Hematopoietic multipotent progenitor cell treated with erythropoietin and hydrocortisone succinate and interleukin-3 and kit ligand, for 8 days (in vitro differentiated cells): ENCODE measurements at regions not wholly inside any gene's neighbourhood (a gene's known extent, or its start where the extent isn't known, plus 50 kb on each side); places are given as distances from the start of the nearest gene placed in this dataset.
"Not testable (repeated sequence)": the region's sequence is repeated elsewhere in the genome, so short reads cannot be mapped to it uniquely, and the experiment has no call there.

Source experiments
- DNase-seq: peaks from one replicate; pipeline ENCODE4 v3.0.0-alpha.2; 2015

DNA sequence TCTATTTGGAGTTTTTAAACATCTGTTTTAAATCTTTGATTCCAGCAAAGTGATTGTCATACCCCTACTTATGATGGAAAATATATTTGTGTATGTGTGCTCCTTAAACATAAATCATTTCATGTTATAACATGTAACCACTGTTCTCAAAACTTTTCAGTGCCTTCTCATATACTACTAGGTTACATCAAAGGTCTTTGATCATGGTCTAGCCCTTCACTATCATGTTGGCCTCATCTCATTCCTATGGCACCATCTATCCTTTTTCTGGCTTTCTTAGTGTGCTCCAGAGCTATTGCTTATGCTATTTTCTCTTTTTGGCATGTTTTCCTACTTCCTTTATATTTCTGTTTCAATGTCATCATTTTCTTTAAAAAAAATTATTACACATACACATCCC, 367.9 kb upstream of the SLC39A10 start:
- DNase-seq = no peak

DNA sequence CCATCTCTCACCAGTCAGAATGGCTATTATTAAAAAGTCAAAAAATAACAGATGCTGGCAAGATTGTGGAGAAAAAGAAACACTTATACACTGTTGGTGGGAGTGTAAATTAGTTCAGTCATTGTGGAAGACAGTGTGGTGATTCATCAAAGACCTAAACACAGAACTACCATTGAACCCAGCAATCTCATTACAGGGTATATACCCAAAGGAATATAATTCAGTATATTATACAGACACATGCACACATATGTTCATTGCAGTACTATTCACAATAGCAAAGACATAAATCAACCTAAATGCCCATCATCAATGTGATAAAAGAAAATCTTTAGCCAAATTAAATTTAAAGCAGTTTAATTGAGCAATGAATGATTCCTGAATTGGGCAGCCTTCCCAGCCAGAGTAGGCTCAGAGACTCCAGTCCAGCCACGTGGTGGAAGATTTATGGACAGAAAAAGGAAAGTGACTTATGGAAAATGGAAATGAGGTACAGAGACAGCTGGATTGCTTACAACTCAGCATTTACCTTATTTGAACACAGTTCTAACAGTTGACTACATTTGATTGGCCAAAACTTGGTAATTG, 377.1 kb upstream of the SLC39A10 start:
- no peak for DNase-seq

DNA sequence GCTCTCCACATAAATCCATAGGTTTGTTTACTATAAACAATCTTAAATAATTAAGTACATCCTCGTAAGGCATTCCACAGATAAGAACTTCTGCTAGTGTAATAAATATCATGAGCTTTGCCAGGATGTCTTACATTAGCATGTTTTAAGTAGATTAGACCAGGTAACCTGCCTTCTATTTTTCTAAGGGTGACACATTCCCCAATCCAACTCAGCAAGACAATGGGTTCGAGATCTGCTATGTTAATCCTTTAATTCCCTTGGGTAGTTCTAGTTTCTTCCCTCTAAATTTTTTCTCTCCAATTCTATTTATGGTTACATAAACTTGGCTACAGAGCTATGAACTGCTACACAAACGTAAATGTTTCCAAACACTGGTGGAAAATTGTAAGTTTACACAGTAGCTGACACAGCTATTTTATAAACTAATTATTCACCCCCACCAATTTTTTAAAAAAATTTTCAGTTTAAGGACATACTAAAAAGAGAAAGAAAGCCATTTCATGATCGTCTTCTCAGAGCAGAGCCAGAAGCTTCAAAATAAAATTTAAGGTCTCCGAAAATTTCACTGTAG, 386.5 kb upstream of the SLC39A10 start:
- no peak for DNase-seq

DNA sequence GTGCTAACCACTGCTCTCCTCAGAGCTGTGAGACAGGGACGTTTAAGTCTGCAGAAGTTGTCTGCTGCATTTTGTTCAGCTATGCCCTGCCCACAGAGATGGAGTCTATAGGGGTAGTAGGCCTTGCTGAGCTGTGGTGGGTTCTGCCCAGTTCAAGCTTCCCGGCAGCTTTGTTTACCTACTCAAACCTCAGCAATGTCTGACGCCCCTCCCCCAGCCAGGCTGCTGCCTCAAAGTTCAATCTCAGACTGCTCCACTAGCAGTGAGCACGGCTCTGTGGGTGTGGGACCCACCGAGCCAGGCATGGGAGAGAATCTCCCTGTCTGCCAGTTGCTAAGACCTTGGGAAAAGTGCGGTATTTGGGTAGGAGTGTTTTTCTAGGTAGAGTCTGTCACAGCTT, 387.8 kb upstream of the SLC39A10 start:
- DNase-seq = no peak

DNA sequence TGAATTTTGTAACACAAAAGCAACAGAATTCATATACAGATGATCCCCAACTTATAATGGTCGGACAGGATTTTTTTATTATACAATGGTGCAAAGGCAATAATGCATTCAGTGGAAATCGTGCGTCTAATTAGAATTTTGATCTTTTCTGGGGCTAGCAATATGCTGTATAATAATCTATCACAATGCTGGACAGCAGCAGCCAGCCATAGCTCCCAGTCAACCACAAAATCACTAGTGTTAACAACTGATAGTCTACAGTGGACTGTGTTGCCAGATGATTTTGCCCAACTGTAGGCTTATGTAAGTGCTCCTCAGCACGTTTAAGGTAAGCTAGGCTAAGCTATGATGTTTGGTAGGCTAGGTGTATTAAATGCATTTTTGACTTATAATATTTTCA, 399.0 kb upstream of the SLC39A10 start:
- DNase-seq = no peak

DNA sequence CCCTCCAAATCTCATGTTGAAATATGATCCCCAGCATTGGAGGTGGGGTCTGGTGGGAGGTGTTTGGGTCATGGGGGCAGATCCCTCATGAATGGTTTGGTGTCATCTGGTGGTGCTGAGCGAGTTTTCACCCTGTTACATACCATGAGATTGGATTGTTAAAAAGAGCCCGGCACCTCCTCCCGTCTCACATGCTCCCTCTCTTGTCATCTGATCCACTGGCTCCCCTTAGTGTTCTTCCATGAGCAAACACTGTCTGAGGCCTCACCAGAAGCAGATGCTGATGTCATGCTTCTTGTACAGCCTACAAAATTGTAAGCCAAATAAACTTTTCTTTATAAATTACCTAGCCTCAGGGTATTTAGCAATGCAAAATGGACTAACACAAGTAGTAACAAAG, 405.0 kb upstream of the SLC39A10 start:
- no peak for DNase-seq

DNA sequence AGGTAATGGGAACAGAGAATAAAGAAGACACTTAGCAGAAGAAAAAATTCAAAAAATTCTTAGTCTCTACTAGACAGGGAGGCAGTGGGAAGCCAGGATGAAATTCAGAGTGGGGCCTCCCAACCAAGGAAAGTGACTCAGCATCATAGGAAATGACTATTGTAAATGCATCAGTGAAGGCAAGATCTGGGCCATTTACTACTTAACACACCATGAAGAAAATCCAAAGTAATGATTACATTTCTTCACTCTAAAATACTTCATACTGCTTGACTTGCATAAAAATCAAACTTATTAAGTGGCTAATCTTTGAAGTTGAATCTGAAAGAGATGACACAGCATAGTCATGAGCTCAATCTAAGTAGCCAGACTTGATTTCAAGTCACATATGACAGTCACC, 405.8 kb upstream of the SLC39A10 start:
- no peak for DNase-seq

DNA sequence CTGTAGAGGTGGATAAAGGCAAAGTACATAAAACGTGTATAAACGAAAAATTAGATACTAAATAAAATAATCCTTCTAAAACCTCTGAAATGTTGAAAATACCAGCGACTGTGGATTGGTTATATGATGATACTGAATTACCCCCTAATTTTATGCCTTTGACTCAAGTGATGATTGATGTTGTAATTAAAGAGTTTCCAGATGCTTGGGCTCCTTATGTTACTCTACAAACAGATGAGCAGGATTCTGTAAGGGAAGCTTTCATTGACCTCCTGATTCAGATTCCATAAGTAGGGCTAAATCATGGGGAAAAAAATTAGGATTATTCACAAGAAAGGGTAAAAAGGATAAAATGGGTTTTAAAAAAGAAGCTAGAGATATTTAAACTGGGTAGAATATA, 418.2 kb upstream of the SLC39A10 start:
- DNase-seq = no peak

DNA sequence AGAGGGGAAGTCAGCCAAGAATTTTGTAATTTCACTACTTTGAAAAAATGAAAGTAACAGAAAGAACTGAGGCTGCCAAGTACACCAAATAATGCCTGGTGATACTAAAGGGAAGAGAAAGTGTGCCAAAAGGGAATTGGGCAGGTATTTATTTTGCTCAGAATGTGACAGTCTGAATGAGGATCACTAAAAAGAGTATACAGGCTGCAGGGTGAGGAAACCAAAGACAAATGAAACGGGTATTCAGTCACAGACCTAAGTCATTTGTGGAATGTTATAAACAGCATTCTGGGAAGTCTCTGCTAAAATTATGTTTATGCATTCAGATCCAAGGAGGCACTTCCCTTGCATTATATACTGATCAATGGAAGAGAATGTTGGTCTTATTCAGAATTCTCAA, 418.6 kb upstream of the SLC39A10 start:
- DNase-seq = no peak

DNA sequence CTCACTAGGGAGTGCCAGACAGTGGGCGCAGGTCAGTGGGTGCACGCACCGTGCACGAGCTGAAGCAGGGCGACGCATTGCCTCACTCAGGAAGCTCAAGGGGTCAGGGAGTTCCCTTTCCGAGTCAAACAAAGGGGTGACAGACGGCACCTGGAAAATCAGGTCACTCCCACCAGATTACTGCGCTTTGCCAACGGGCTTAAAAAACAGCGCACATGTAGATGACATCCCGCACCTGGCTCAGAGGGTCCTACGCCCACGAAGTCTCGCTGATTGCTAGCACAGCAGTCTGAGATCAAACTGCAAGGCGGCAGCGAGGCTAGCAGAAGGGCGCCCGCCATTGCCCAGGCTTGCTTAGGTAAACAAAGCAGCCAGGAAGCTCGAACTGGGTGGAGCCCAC, 428.5 kb upstream of the SLC39A10 start:
- not testable (repeated sequence) for DNase-seq

DNA sequence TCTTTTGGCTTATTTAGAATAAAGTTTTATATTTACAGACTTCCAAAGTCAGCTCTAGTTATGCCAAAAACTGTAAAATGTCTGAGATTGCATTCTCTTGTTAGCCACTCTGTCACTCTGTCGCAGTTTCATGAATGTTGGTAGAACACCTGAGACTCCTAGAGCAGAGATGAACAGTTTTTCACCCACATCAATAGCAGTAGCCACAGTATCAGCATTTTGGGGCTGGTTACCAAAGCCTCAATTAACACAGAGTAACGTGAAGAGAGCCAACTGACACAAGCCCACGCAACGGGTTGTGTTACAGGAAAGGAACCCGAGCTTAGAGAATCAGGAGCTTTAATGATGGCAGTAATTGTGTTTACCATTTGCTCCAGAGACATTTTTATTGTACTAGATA, 443.0 kb upstream of the SLC39A10 start:
- no peak for DNase-seq

DNA sequence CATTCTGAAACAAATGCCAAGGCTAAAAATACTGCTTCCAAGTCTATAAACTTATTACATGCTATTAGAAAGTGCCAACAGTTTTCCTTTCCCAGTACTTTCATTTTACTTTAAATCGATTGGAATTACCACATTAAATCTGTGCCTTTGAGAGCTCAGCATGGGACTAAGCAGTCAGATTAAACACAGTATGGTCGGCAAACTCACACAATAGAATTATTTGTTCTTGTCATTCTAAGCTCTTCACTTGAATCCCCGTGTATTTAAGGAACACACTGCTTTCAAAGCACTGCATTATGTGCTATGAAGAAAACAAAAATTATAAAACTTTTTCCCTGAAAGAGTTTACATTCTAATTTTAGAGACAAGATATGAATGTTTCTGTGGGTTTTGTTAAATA, 444.4 kb upstream of the SLC39A10 start:
- no peak for DNase-seq

DNA sequence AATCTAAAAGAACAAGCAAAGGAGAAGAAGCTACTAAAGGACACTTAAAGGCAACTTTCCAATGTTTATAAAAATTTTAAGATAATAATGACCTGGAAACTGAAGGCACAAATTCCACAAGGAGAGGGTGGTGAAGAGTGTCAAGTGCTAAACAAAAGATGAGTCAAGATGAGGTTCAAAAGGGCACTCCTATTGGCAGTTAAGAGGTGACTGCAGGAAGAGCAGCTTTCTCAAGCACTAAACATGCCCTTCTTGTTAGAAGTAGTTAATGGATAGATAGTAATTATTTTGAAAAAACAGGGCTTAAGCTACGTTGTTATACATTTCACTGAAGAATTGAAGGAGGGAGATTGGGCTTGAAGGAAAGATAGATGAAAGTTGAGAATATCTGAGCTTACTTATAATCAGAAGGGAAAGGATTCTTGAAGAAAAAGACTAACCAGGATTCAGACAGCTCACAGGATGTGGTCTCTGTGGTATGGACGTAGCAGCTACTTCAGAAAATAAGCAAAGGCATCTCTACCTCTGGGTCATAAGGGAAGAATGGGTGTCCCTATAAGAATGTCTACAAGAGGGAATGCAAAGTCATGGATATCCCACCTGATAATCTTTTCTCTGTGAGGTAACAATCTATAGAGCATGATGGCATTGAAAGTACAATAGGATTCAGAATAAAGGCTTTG, 454.7 kb upstream of the SLC39A10 start:
- DNase-seq = no peak

DNA sequence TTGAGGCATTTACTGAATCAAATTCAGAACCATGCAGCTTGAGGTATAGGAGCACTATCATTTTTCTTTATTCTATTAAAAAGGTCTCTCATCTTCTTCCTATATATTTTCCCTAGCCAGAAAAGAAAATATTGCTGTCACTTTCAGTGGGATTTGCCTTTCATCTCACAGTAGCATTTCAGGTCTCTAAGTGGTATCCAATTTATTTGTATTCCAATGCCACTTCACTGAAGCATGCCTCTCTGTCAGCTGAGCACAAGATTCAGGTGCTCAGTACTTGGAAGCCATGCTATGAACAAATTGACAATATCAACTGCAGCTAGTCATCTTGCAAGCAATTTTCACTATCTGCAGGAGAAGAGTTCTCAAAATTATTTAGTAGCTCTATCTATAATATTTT, 457.2 kb upstream of the SLC39A10 start:
- DNase-seq = no peak

DNA sequence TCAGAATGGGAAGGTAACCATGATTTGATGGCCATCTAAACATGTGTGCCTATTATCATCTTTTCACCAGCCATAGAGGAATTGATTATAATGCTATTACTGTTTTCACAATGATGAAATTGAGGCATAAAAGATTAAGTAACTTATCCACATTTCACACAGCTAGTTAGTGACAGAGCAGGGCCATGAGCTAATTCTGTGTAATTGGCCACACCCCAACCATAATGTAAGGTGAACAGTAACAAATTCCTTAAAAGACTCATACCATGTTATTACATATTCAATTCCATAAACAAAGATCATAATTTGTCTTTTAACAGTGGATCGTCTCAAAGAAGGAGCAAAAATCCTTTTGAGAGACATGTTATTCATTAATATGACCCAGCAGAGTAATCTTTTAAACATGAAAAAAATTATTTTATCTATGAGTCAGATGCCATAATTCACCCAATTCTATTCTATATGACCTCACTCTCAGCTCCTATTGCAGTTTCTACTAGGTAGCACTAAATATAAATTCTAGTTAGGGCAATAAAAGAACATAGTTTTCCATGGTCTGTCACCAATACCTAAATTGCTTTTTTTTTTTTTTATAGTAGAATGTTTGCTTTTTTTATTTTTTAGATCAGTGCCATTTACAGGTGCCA, 475.8 kb upstream of the SLC39A10 start:
- no peak for DNase-seq

DNA sequence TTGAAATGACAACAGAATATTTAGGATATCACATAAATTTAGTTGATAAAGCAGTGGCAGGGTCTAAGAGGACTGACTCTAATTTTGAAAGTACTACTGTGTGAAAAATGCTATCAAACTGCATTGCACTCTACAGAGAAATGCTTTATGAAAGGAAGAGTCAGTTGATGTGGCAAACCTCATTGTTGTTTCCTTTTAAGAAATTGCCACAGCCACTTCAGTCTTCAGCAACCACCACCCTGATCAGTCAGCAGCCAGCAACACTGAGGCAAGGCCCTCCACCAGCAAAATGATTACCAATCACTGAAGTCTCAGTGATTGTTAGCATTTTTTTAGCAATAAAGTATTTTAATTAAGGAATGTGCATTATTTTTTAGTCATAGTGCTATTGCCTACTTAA, 488.7 kb upstream of the SLC39A10 start:
- DNase-seq = no peak

DNA sequence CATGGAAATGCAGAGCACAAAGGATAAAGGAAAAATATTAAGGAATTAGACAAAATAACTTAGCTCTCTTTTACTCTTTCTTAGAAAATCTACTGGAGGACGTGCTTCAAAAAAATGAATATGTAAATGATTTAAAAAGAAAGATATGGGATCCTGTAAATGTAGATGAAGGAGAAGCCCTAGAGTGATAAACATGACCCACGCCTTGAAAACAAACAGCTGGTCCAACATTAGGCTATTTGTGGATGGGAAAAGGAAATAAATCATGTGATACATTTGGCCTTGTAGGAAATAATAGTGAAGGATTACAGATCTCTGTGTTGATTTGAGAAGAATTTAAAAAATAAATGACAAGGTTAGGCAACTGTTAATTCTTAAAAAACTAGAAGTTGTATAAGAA, 492.1 kb upstream of the SLC39A10 start:
- no peak for DNase-seq

DNA sequence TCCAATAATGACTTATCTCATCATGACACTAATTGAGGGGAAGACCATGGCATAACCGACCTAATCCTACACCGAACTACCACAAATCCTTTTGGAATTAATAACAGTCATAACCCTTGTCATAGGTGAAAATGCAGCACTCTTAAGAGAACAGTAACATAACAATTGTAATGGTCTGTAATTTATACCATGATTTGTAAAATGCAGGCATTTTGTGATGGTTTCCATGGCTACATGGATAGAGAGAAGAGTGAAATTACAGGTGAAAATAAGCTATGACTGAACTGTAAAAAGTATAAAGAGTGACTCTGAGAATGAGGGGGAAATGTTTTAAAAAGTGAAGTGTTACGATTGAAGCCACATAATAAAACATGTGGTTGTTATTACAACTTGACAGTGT, 494.1 kb upstream of the SLC39A10 start:
- DNase-seq = no peak

DNA sequence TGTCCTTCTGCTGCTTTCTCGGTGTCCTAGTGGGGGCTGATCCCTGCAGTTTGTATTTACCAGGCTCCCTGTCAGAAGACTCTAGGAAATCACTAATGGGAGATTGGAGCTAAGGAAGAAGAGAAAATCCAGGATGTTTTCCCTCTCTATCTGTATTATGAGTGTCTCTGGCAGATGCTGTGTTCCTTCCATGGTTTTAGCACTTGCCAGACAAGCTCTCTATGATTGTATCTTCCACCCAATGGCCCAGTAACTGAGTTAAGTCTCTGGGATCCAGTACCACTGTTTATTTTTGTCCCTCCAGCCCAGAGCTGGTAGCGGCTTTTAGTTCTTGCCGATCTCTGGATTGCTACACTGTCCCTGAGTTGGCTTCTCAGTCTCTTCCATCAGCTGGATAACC, 494.8 kb upstream of the SLC39A10 start:
- DNase-seq = no peak

DNA sequence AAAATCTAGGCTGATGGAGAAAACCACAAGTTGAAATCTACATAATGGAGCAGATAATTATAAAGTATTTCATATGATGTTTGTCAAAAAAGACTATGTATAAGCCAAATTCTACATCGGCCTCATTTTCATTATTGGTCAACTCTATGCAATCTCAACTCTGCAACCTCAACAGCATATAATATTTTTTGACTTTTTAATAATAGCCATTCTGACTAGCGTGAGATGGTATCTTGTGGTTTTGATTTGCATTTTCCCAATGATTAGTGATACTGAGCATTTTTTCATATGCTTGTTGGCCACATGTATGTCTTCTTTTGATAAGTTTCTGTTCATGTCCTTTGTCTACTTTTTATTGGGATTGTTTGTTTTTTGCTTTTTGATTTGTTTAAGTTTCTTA, 496.1 kb upstream of the SLC39A10 start:
- no peak for DNase-seq

DNA sequence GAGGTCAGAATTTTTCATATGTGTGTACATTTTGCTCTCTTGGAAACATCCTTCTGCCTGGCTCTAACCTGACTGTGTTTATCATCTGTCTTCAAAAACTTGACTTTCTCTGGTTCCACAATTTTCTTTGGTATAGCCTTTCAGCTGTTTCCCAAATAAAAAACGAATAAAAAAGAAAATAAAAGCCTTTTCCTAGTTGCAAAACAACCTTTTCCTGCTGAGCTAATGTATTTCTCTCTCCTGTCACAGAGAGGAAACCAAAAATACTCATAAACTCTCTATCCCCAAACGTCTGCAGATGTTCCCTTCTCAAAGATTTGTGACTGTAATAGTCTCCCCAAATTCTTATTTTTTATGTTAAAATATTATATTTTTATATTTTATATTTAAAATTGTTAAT, 505.3 kb upstream of the SLC39A10 start:
- DNase-seq = no peak

DNA sequence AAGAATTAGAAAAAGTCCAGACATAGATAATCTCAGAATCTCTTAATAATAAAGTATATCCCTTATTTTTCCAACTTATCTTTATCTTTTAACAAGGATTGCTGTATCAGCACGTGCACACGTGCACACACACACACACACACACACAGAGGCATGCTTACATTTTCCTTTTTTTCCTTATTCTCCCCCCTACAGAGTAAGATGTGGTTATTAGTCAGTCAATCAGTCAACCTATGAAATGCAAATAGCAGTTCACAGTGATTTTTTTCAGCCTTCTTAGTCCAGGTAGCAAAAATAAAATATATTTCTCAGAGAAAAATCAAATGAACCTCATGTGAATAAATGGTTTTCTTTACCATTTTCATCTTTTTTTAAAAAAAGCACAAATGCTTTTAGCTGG, 506.2 kb upstream of the SLC39A10 start:
- no peak for DNase-seq

DNA sequence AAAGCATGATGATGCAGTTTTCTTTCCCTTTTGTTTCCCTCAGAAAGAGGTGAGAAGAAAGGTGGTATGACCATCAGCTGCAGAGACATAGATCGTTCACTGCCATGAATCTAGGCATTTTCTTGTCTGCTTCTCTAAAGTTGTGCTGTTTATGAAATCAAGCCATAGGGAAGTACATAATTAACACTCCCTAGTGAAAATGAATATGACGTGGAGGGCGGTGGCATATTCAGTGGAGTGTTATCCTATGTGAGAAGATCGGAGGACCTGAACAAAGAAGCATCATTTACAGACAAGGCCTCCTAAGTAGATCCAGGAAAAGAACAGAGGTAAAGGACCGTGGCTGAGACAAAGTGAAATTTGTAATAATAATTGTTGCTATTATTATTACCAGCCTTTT, 509.0 kb upstream of the SLC39A10 start:
- no peak for DNase-seq

DNA sequence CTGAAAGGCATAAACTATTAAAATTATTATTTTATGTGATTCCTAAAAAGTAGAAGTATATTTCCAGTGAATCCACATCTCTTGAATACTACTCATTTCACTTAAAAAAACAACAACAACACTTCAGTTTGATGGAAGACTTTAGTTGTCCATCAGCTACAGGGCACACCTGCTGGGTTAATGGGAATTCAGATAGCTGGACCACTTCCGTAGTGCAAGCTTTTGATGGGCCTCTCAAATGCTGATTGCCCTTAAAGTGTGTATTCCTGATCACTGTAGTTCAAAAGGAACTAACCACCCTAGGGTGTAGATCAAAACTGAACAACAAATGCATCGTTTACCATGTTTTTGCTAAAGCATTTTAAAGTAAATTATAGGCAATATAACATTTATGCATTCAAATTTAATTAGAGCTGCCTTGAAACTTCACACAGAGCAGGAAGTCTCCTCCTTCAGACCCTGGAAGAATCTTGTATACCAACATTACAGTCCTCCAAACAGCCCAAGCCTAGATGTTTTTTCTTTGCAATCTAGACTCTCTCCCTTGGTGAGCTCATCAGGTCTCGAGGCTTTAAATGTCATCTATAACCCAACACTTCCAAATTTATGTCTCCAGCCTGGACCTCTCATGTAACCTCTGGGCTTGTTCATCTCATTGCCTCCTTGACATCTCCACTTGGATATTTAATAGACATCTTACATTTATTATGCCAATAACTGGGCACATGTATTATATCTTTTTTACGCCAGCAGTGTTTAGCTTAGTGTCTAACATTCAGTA, 510.1 kb upstream of the SLC39A10 start:
- DNase-seq = no peak
